Omental fat pad (tissue), 3 donors: ENCODE measurements at regions not wholly inside any gene's neighbourhood (a gene's known extent, or its start where the extent isn't known, plus 50 kb on each side); places are given as distances from the start of the nearest gene placed in this dataset.

Source experiments
- ATAC-seq: fragments of 150-250 bp; one replicate; pipeline ENCODE4 v1.9.1; 2016; ENCODE audit warnings: mild to moderate bottlenecking, moderate library complexity; ENCODE audit not compliant: low FRiP score
- DNase-seq: peaks from one replicate; pipeline ENCODE4 v3.0.0-alpha.2; 2019; ENCODE audit warnings: low spot score
- CTCF ChIP-seq, 3 donors: fragments of 450-650 bp; IDR thresholded peaks; one replicate each; pipeline ENCODE4 v1.5.1; 2016 to 2017; ENCODE audit warnings: antibody characterized with exemption in 3 of 3, mild to moderate bottlenecking in 3 of 3, moderate library complexity in 2 of 3

GRCh38 chr13:79062291-79062690, 343.8 kb downstream of the RBM26 start:
- ATAC-seq, result no peak
- no peak for DNase-seq
- TF ChIP-seq CTCF (IDR thresholded peaks at IDR 0.05), result no peak

- ATAC-seq (no peak), DNase-seq (no peak)
These were observed 345.8 kb downstream of the RBM26 start for GRCh38 chr13:79060216-79060615.

GRCh38 chr13:79056706-79057105, 349.3 kb downstream of the RBM26 start:
- DNase-seq (no peak), ATAC-seq (no peak)
- TF ChIP-seq CTCF (IDR thresholded peaks at IDR 0.05), result no peak

More at GRCh38 chr13:79060216-79060615, 345.8 kb downstream of the RBM26 start:
- no peak for TF ChIP-seq CTCF (IDR thresholded peaks at IDR 0.05)

GRCh38 chr13:79051472-79051871, 354.6 kb downstream of the RBM26 start:
- DNase-seq (no peak), ATAC-seq (no peak)
- TF ChIP-seq CTCF (IDR thresholded peaks at IDR 0.05), result no peak

GRCh38 chr13:79044415-79044814, 361.6 kb downstream of the RBM26 start:
- ATAC-seq (no peak), DNase-seq (no peak)
- TF ChIP-seq CTCF (IDR thresholded peaks at IDR 0.05), result no peak

GRCh38 chr13:79043208-79043607, 362.8 kb downstream of the RBM26 start:
- TF ChIP-seq CTCF (IDR thresholded peaks at IDR 0.05), result no peak
- ATAC-seq (no peak), DNase-seq (no peak)

GRCh38 chr13:79037197-79037596, 368.9 kb downstream of the RBM26 start:
- DNase-seq (no peak), ATAC-seq (no peak)
- TF ChIP-seq CTCF (IDR thresholded peaks at IDR 0.05), result no peak
